Uterus (tissue), 2 donors: ENCODE measurements at regions not wholly inside any gene's neighbourhood (a gene's known extent, or its start where the extent isn't known, plus 50 kb on each side); places are given as distances from the start of the nearest gene placed in this dataset.

Experiments
- CTCF ChIP-seq, 4 experiments: fragments of 200-600 bp in 2 of 4; fragments of 450-650 bp in 2 of 4; sonication (generic) in 2 of 4; IDR thresholded peaks; one replicate each; pipeline ENCODE4 v1.5.1; 2016 to 2019; ENCODE audit warnings: antibody characterized with exemption in 4 of 4, mild to moderate bottlenecking in 2 of 4, moderate library complexity in 1 of 4
- POLR2A ChIP-seq, 2 donors: fragments of 450-650 bp; IDR thresholded peaks; one replicate each; pipeline ENCODE4 v1.6.1; 2016; ENCODE audit warnings: antibody characterized with exemption in 2 of 2, mild to moderate bottlenecking in 1 of 2, moderate library complexity in 1 of 2

- TF ChIP-seq POLR2A (IDR thresholded peaks at IDR 0.05): no peak
- no peak for TF ChIP-seq CTCF (IDR thresholded peaks at IDR 0.05)
Observed at GRCh38 chr4:3659131-3659530, 107.1 kb upstream of the ADRA2C start.
